GM12874 (cell line): ENCODE measurements at regions not wholly inside any gene's neighbourhood (a gene's known extent, or its start where the extent isn't known, plus 50 kb on each side); places are given as distances from the start of the nearest gene placed in this dataset.

ENCODE experiments used
- CTCF ChIP-seq: IDR thresholded peaks from 2 replicates; pipeline ENCODE4 v1.5.1; 2011; ENCODE audit warnings: low read depth, mild to moderate bottlenecking, control low read depth, low read length, moderate library complexity; ENCODE audit not compliant: insufficient read depth

- no peak for TF ChIP-seq CTCF
Measured at GRCh38 chrX:28278251-28278650, 297.0 kb upstream of the DCAF8L1 start.

- TF ChIP-seq CTCF = no peak
Measured at GRCh38 chrX:28273736-28274135, 292.5 kb upstream of the DCAF8L1 start.

GRCh38 chrX:28246675-28247074, 265.4 kb upstream of the DCAF8L1 start:
- TF ChIP-seq CTCF = no peak

GRCh38 chrX:28229217-28229616, 248.0 kb upstream of the DCAF8L1 start:
- no peak for TF ChIP-seq CTCF

GRCh38 chrX:28225513-28225912, 244.3 kb upstream of the DCAF8L1 start:
- TF ChIP-seq CTCF = no peak

GRCh38 chrX:28223991-28224390, 242.7 kb upstream of the DCAF8L1 start:
- no peak for TF ChIP-seq CTCF

GRCh38 chrX:28223469-28223868, 242.2 kb upstream of the DCAF8L1 start:
- TF ChIP-seq CTCF = no peak

GRCh38 chrX:28205905-28206304, 224.7 kb upstream of the DCAF8L1 start:
- TF ChIP-seq CTCF = no peak
